ENCODE measurements at regions not wholly inside any gene's neighbourhood (a gene's known extent, or its start where the extent isn't known, plus 50 kb on each side); places are given as distances from the start of the nearest gene placed in this dataset.

- no peak for DNase-seq (ENCODE audit: low read depth)
These were observed 51.4 kb upstream of the SCIN start for GRCh38 chr7:12518920-12519681.

DNA sequence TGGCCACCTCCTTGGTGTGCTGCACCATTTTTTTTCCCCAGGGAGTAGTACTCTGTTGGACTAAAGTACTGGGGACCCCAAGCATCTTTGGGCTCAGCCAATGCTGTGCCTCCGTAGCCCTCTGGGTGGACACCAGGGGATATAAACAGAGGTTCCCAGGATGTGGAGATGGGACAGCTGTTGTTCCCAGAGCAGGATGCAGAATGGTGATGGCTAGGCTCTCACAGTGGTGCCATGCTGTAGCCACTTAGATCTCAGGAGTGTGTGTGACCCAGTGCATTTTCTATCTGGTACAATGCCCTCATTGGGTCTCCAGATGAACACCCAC, 50.9 kb upstream of the SCIN start:
- no peak for DNase-seq (ENCODE audit: low read depth)

All from non-pigmented ciliary epithelial cell (primary cell).